ENCODE measurements at regions not wholly inside any gene's neighbourhood (a gene's known extent, or its start where the extent isn't known, plus 50 kb on each side); places are given as distances from the start of the nearest gene placed in this dataset.

DNA sequence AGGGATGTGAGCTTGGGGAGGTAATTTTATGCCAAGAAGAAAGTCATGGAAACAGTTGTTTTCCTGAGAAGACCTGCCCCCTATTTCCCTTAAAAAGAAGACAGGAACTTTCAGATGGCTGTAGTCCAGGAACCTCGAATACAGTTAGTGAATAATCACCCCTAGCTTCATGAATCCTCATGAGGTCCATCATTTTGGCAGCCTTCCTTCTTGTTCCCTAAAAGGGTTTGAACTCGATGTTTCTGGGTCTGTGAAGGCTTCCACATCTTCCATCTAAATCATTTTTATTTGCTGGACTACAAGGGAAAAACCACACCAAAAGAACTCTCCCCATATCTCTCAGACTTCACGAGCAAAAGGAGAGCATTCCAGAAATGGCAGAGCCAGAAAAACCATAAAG, 290.8 kb downstream of the SLC4A3 start:
- H3K4me1 Mint-ChIP-seq: no peaks in the 10 kb centered on the region
- DNase-seq (ENCODE audit: low spot score): no peak
- no peaks in the 10 kb centered on the region for H3K27me3 Mint-ChIP-seq (ENCODE audit: low read depth)
- POLR2A ChIA-PET: no interaction called here
- H3K27ac Mint-ChIP-seq: no peak overlapping the region
- CTCF ChIA-PET: no interaction called here
- H3K36me3 Mint-ChIP-seq: no peaks in the 10 kb centered on the region
- TF ChIP-seq, protein P1, sequence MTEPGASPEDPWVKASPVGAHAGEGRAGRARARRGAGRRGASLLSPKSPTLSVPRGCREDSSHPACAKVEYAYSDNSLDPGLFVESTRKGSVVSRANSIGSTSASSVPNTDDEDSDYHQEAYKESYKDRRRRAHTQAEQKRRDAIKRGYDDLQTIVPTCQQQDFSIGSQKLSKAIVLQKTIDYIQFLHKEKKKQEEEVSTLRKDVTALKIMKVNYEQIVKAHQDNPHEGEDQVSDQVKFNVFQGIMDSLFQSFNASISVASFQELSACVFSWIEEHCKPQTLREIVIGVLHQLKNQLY (CRISPR knock-in tag; IDR thresholded peaks at IDR 0.05): no peak
- TF ChIP-seq NR2C2 (CRISPR knock-in tag; IDR thresholded peaks at IDR 0.05) (no peak), MXD4 (CRISPR knock-in tag; IDR thresholded peaks at IDR 0.05; ENCODE audit: borderline replicate concordance) (no peak), SMAD4 (CRISPR knock-in tag; IDR thresholded peaks at IDR 0.05) (no peak), EMX1 (CRISPR knock-in tag; IDR thresholded peaks at IDR 0.05) (no peak), SOX15 (CRISPR knock-in tag; IDR thresholded peaks at IDR 0.05) (no peak), FOXJ3 (CRISPR knock-in tag; IDR thresholded peaks at IDR 0.05; ENCODE audit: borderline replicate concordance) (no peak), NR1H2 (CRISPR knock-in tag; IDR thresholded peaks at IDR 0.05) (no peak)
- TF ChIP-seq, protein P2, sequence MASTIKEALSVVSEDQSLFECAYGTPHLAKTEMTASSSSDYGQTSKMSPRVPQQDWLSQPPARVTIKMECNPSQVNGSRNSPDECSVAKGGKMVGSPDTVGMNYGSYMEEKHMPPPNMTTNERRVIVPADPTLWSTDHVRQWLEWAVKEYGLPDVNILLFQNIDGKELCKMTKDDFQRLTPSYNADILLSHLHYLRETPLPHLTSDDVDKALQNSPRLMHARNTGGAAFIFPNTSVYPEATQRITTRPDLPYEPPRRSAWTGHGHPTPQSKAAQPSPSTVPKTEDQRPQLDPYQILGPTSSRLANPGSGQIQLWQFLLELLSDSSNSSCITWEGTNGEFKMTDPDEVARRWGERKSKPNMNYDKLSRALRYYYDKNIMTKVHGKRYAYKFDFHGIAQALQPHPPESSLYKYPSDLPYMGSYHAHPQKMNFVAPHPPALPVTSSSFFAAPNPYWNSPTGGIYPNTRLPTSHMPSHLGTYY (CRISPR knock-in tag; IDR thresholded peaks at IDR 0.05): no peak
- TF ChIP-seq, protein P3, sequence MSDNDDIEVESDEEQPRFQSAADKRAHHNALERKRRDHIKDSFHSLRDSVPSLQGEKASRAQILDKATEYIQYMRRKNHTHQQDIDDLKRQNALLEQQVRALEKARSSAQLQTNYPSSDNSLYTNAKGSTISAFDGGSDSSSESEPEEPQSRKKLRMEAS (CRISPR knock-in tag; IDR thresholded peaks at IDR 0.05): no peak
- no peak overlapping the region for H3K4me3 Mint-ChIP-seq
- no peaks in the 10 kb centered on the region for H3K9me3 Mint-ChIP-seq
- no peak for ATAC-seq

DNA sequence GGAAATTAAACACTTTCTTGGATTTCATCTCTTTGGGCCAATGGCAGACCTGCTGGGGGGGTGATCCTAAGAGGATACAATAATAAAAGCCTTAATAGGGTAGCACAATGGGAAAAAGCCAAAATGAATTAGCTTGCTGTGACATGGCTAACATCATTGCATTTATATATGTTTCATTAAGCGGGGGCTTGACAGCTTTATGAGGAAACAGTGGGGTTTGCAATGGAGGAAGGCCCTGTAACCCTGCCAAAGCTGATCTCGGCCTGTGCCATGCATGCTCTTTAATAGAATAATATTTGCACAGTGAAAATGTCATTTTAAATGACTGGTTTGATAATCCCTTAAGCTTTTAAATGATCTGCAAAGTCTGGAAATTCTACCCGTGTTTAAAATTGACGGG, 291.5 kb downstream of the SLC4A3 start:
- POLR2A ChIA-PET: no interaction called here
- no peak overlapping the region for H3K4me3 Mint-ChIP-seq
- H3K27ac Mint-ChIP-seq: no peak overlapping the region
- ATAC-seq (no peak), DNase-seq (ENCODE audit: low spot score) (no peak)
- CTCF ChIA-PET: no interaction called here
- H3K27me3 Mint-ChIP-seq (ENCODE audit: low read depth): no peaks in the 10 kb centered on the region
- H3K4me1 Mint-ChIP-seq: no peaks in the 10 kb centered on the region
- no peaks in the 10 kb centered on the region for H3K36me3 Mint-ChIP-seq
- no peaks in the 10 kb centered on the region for H3K9me3 Mint-ChIP-seq
- TF ChIP-seq, protein P4, sequence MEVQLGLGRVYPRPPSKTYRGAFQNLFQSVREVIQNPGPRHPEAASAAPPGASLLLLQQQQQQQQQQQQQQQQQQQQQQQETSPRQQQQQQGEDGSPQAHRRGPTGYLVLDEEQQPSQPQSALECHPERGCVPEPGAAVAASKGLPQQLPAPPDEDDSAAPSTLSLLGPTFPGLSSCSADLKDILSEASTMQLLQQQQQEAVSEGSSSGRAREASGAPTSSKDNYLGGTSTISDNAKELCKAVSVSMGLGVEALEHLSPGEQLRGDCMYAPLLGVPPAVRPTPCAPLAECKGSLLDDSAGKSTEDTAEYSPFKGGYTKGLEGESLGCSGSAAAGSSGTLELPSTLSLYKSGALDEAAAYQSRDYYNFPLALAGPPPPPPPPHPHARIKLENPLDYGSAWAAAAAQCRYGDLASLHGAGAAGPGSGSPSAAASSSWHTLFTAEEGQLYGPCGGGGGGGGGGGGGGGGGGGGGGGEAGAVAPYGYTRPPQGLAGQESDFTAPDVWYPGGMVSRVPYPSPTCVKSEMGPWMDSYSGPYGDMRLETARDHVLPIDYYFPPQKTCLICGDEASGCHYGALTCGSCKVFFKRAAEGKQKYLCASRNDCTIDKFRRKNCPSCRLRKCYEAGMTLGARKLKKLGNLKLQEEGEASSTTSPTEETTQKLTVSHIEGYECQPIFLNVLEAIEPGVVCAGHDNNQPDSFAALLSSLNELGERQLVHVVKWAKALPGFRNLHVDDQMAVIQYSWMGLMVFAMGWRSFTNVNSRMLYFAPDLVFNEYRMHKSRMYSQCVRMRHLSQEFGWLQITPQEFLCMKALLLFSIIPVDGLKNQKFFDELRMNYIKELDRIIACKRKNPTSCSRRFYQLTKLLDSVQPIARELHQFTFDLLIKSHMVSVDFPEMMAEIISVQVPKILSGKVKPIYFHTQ (CRISPR knock-in tag; IDR thresholded peaks at IDR 0.05): no peak
- TF ChIP-seq ETV6 (CRISPR knock-in tag; IDR thresholded peaks at IDR 0.05) (no peak), GABPB1 (CRISPR knock-in tag; IDR thresholded peaks at IDR 0.05) (no peak), FOXP1 (CRISPR knock-in tag; IDR thresholded peaks at IDR 0.05; ENCODE audit: borderline replicate concordance) (no peak), SOX15 (CRISPR knock-in tag; IDR thresholded peaks at IDR 0.05) (no peak), TEAD1 (CRISPR knock-in tag; IDR thresholded peaks at IDR 0.05) (no peak), HMGA2 (CRISPR knock-in tag; IDR thresholded peaks at IDR 0.05) (no peak), ZBTB21 (CRISPR knock-in tag; IDR thresholded peaks at IDR 0.05; ENCODE audit: borderline replicate concordance) (no peak), NR2C2 (CRISPR knock-in tag; IDR thresholded peaks at IDR 0.05) (no peak), CREB1 (CRISPR knock-in tag; IDR thresholded peaks at IDR 0.05) (no peak)
- TF ChIP-seq, protein P5, sequence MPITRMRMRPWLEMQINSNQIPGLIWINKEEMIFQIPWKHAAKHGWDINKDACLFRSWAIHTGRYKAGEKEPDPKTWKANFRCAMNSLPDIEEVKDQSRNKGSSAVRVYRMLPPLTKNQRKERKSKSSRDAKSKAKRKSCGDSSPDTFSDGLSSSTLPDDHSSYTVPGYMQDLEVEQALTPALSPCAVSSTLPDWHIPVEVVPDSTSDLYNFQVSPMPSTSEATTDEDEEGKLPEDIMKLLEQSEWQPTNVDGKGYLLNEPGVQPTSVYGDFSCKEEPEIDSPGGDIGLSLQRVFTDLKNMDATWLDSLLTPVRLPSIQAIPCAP (CRISPR knock-in tag; IDR thresholded peaks at IDR 0.05): no peak
- TF ChIP-seq, protein P6, sequence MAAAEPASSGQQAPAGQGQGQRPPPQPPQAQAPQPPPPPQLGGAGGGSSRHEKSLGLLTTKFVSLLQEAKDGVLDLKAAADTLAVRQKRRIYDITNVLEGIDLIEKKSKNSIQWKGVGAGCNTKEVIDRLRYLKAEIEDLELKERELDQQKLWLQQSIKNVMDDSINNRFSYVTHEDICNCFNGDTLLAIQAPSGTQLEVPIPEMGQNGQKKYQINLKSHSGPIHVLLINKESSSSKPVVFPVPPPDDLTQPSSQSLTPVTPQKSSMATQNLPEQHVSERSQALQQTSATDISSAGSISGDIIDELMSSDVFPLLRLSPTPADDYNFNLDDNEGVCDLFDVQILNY (CRISPR knock-in tag; IDR thresholded peaks at IDR 0.05): no peak
- TF ChIP-seq, protein P2 (CRISPR knock-in tag; IDR thresholded peaks at IDR 0.05): no peak
- TF ChIP-seq, protein P7, sequence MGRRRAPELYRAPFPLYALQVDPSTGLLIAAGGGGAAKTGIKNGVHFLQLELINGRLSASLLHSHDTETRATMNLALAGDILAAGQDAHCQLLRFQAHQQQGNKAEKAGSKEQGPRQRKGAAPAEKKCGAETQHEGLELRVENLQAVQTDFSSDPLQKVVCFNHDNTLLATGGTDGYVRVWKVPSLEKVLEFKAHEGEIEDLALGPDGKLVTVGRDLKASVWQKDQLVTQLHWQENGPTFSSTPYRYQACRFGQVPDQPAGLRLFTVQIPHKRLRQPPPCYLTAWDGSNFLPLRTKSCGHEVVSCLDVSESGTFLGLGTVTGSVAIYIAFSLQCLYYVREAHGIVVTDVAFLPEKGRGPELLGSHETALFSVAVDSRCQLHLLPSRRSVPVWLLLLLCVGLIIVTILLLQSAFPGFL (CRISPR knock-in tag; IDR thresholded peaks at IDR 0.05; ENCODE audit: borderline replicate concordance): no peak
- TF ChIP-seq, protein P8, sequence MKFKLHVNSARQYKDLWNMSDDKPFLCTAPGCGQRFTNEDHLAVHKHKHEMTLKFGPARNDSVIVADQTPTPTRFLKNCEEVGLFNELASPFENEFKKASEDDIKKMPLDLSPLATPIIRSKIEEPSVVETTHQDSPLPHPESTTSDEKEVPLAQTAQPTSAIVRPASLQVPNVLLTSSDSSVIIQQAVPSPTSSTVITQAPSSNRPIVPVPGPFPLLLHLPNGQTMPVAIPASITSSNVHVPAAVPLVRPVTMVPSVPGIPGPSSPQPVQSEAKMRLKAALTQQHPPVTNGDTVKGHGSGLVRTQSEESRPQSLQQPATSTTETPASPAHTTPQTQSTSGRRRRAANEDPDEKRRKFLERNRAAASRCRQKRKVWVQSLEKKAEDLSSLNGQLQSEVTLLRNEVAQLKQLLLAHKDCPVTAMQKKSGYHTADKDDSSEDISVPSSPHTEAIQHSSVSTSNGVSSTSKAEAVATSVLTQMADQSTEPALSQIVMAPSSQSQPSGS (CRISPR knock-in tag; IDR thresholded peaks at IDR 0.05; ENCODE audit: borderline replicate concordance, low read depth): no peak

Measured in WTC11 (cell line).